SK-N-SH (cell line): ENCODE measurements at regions not wholly inside any gene's neighbourhood (a gene's known extent, or its start where the extent isn't known, plus 50 kb on each side); places are given as distances from the start of the nearest gene placed in this dataset.

Experiments used
- CTCF ChIP-seq: fragments of 200-600 bp; sonication (generic); IDR thresholded peaks from 2 replicates; pipeline ENCODE4 v1.6.1; 2017; ENCODE audit warnings: antibody characterized with exemption, mild to moderate bottlenecking, moderate library complexity
- EP300 ChIP-seq, 2 experiments: IDR thresholded peaks; 2 replicates each; pipeline versions ENCODE4 v1.4.0 to v1.6.1; 2012; ENCODE audit warnings: borderline replicate concordance in 1 of 2, low read depth in 1 of 2, low read length in 1 of 2
- EZH2phosphoT487 ChIP-seq: fragments of 200-600 bp; sonication (generic); IDR thresholded peaks from 2 replicates; pipeline ENCODE4 v1.6.1; 2017; ENCODE audit warnings: low read depth, mixed run types, mild to moderate bottlenecking, antibody characterized with exemption, moderate library complexity, borderline replicate concordance
- MAX ChIP-seq: IDR thresholded peaks from 2 replicates; pipeline ENCODE4 v1.4.0; 2012; ENCODE audit warnings: low read depth
- POLR2AphosphoS5 ChIP-seq: IDR thresholded peaks from 2 replicates; pipeline ENCODE4 v1.6.1; 2012; ENCODE audit warnings: low read depth, low read length
- RCOR1 ChIP-seq: fragments of 150-350 bp; IDR thresholded peaks from 2 replicates; pipeline ENCODE4 v1.6.1; 2017; ENCODE audit warnings: antibody characterized with exemption, low read length
- REST ChIP-seq: IDR thresholded peaks from 2 replicates; pipeline ENCODE4 v1.6.1; 2012; ENCODE audit warnings: mild to moderate bottlenecking, low read depth, low read length, moderate library complexity
- RXRA ChIP-seq: IDR thresholded peaks from 2 replicates; pipeline ENCODE4 v1.4.0; 2012; ENCODE audit warnings: low read depth, mild to moderate bottlenecking, borderline replicate concordance
- SIN3A ChIP-seq: IDR thresholded peaks from 2 replicates; pipeline ENCODE4 v1.6.1; 2012; ENCODE audit warnings: low read depth, mild to moderate bottlenecking, low read length, moderate library complexity, borderline replicate concordance
- TAF1 ChIP-seq: IDR thresholded peaks from 2 replicates; pipeline ENCODE4 v1.6.1; 2012; ENCODE audit warnings: low read depth, mild to moderate bottlenecking, low read length, moderate library complexity, borderline replicate concordance
- USF1 ChIP-seq: IDR thresholded peaks from 2 replicates; pipeline ENCODE4 v1.4.0; 2012; ENCODE audit warnings: low read depth, borderline replicate concordance
- YY1 ChIP-seq: IDR thresholded peaks from 2 replicates; pipeline ENCODE4 v1.4.0; 2012; ENCODE audit warnings: low read depth, mild to moderate bottlenecking

GRCh38 chr6:12504325-12504966 lies 212.1 kb upstream of the PHACTR1 start:
- peak; percentile 50 for TF ChIP-seq CTCF
- TF ChIP-seq TAF1 = no peak
- TF ChIP-seq EZH2phosphoT487 = no peak
- TF ChIP-seq YY1 = no peak
- TF ChIP-seq POLR2AphosphoS5 = no peak
- no peak for TF ChIP-seq REST
- TF ChIP-seq RCOR1 = no peak
- no peak for TF ChIP-seq MAX
- TF ChIP-seq EP300 (IDR thresholded peaks at IDR 0.05; ENCODE audit: borderline replicate concordance in 1 of 2, low read depth in 1 of 2, low read length in 1 of 2) = no peak
- no peak for TF ChIP-seq SIN3A
- no peak for TF ChIP-seq USF1
- TF ChIP-seq RXRA = no peak
